GM21360 (cell line): ENCODE measurements at regions not wholly inside any gene's neighbourhood (a gene's known extent, or its start where the extent isn't known, plus 50 kb on each side); places are given as distances from the start of the nearest gene placed in this dataset.
"Not testable (repeated sequence)": the region's sequence is repeated elsewhere in the genome, so short reads cannot be mapped to it uniquely, and the experiment has no call there.

Experiments
- ATAC-seq: cut with Tn5 transposase; IDR thresholded peaks from one replicate; pipeline ENCODE4 v1.9.1; 2021; ENCODE audit warnings: mild to moderate bottlenecking, moderate library complexity; ENCODE audit not compliant: unreplicated experiment

DNA sequence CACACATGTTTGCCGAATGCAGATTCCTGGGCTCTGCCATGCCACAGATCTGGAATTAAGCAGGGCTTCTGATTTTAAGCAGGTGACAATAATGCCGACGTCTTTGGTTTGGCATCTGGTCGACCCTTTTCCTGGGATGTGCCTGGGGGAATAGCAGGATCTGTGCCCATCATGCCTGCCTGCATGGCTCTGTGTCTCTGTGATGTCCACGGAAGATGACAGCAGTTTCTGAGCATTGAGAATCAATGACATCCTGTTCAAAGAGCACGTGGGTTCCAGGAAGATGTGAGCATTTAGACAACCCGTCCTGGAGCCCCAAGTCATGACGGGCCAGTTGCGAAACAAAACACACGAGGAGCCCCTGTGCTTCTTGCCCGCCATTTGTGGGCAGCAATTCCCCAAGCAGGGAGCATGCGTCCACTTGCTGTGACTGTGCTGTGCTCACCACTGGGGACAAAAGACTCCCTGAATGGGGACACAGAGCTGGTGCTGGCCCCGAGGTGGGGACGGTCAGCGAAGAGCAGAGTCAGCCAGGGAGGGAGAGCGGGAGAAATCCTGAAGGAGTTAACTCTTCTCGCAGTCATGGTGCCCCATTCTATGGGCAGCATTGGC is 110.1 kb downstream of the ERMARD start:
- no peak for ATAC-seq

GRCh38 chr6:169859978-169860703 is 108.7 kb downstream of the ERMARD start:
- ATAC-seq: no peak

DNA sequence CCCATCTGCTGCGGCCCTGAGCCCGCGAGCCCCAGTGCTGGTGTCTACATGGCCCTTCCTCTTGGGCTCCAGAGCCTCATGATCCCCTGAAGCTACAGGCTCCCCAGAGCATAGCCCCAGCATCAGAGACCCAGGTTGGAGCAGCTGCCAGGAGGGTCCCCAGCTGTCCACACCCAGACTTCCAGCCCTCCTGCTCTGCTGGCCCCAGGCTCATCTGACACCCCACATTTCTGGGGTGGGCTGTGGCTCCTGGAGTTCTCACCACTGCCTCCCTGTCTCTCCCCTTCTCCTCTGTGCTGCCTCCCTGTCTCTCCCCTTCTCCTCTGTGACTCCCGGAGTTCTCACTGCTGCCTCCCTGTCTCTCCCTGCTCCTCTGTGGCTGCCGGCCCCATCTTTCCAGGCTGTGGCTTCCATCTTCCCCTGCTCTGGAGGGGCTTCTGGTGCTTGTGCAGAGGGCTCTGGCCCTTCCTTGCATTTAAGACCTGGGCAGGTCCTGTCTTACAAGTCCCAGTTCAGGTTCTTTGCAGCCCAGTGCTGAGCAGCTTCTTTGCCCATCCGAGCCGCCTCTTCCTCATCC is 108.1 kb downstream of the ERMARD start:
- no peak for ATAC-seq

DNA sequence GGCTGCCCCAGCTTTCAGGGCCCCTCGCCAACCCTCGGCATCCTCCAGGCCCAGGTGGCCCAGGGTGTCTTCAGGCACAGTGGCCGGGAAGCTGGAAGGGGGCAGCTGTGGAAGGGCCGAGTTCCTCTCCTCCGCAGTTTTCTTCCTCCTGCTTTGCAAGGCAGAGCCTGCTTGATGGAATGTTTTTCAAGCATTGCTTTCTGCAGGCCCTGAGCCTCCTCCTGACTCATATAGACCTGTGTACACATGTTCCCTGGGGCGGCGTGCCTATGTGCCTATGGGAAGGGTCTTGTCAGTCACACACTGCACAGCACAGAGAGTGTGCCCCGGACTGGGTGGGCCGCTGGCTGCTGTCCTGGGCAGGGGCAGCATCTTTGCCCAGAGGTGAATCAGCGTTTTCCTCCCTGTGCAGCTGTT is 107.5 kb downstream of the ERMARD start:
- ATAC-seq: no peak

GRCh38 chr6:169858293-169858934 is 107.0 kb downstream of the ERMARD start:
- no peak for ATAC-seq

DNA sequence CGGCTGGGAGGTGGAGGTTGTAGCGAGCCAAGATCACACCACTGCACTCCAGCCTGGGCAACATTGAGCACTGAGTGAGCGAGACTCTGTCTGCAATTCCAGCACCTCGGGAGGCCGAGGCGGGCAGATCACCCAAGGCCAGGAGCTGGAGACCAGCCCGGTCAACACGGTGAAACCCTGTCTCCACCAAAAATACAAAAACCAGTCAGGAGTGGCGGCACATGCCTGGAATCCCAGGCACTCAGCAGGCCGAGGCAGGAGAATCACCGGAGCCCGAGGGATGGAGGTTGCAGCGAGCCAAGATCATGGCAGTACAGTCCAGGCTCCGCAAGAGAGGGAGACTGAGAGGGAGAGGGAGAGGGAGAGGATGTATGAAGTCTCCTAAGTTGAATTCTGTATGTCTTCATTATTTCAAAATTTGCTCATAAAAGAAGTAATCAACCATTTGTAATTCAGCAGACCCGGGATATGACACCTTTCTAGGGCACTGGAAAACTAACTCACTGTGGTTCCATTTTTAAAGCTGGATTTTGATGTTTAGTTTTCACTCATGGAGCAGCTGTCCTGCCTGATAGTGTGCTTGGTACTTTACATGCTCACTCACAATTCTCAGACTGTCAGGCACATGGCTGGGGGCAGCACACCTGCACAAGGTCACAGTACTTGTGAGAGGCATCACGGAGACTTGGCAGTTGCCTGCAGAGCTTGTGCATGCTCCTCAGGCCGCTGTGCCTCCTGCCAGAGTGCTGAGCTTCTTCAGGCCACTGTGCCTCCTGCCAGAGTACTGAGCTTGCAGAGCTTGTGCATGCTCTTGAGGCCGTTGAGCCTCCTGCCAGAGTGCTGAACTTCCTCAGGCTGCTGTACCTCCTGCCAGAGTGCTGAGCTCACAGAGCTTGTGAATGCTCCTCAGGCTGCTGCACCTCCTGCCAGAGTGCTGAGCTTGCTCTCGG is 106.2 kb downstream of the ERMARD start:
- ATAC-seq: no peak

GRCh38 chr6:169856442-169857342 is 105.3 kb downstream of the ERMARD start:
- not testable (repeated sequence) for ATAC-seq

- no peak for ATAC-seq
Measured at GRCh38 chr6:169854813-169855212, 103.4 kb downstream of the ERMARD start.

DNA sequence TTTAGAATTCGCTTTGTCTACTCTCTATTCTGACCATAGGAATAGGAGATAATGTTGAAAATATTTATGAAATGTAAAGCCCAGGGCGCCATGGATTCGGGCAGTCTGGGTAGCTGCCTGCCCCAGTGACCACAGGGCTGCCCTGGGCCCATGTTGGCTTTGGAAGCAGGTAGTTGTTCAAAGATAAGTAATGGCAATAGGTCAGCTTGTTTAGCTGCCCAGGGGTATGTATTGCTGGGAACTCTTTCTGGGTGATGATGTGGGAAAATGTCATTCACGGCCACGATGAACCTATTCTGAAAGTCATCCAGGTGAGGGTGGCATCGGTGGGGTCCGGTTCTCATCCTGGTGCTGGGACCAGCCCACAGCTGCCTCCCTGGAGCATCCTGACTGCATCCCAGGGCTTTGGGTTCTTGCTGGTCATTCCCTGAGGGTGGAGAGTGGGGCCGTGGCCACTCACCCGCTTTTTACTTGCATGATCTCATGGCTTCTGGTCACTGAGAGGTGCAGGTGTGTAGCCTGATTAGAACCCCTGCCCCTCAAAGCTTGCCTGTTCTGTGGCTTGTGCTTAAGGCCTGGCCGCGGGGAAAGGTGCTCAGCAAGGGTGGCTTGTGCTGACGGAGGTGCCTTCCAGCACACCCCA is 102.8 kb downstream of the ERMARD start:
- no peak for ATAC-seq

DNA sequence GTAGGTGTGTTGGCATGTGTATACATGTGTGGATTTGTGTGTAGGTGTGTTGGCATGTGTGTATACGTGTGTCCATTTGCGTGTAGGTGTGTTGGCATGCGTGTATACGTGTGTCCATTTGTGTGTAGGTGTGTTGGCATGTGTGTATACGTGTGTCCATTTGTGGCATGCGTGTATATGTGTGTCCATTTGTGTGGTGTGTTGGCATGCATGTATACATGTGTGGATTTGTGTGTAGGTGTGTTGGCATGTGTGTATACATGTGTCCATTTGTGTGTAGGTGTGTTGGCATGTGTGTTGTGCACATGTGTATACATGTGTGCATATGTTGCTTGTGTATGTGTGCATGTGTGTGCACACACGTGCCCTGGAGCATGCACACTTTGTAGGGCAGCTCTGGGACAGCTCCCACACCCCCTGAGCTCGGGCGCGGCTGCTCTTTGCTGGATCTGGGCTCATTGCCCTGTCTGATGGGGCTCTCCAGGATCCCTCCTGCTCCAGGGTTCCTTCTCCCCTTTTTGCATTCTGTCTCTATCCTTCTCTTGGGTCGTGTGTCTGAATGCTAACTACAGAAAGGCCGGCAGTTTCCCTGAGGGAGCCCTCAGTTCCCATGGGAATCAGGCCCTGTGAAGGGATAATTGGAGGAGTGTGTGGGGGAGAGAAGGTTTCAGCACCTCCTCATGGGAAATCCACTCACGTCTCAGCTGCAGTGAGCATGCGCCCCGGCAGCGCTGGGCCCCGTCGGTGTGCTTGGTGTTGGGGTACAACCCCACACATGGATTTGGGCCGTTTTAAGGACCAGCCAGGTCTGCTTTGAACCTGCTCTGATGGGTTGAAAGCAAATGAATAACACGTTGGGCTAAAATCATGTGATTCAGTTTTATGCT is 102.0 kb downstream of the ERMARD start:
- no peak for ATAC-seq

- no peak for ATAC-seq
Measured at GRCh38 chr6:169852504-169853195, 101.2 kb downstream of the ERMARD start.

GRCh38 chr6:169851641-169852503 is 100.5 kb downstream of the ERMARD start:
- no peak for ATAC-seq

DNA sequence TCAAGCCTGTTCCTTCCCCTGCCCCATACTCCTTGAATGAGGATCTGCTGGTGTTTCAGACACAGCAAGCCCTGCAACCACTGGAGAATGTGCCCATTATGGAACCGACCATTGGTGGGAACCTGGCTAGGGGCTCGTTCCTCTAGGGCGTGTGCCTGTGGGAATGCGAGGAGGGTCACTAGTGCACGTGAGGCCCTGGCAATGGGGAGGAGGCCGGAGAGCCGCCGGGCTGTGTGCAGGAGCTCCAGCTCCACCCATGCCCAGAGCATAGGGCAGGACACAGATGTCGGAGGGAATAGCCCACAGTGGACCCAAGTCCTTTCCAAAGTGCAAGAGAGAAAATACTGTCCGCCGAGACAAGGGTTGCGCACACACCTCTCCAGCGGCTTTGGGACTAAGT is 99.3 kb downstream of the ERMARD start:
- ATAC-seq: no peak

DNA sequence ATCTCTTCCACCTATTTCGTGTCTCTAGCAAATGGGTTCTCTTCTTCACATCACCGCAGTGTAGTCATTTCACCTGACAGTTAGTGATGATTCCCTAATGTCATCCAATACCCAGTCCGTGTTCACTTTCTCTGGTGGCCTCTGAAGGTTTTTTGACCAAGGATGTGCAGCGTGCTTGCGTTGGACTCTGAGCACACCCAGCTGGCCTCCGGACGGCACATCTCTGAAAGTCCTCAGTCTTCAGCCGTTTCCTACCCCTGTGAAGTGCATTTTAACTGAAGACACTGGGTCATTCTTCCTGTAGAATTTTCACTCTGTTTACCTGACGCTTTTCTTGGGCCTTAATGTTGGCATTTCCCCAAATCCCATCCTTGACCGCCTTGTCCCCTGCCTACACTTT is 98.7 kb downstream of the ERMARD start:
- ATAC-seq: no peak

- no peak for ATAC-seq
Measured at GRCh38 chr6:169849396-169849795, 98.0 kb downstream of the ERMARD start.

- ATAC-seq: no peak
Measured at GRCh38 chr6:169848946-169849345, 97.5 kb downstream of the ERMARD start.

DNA sequence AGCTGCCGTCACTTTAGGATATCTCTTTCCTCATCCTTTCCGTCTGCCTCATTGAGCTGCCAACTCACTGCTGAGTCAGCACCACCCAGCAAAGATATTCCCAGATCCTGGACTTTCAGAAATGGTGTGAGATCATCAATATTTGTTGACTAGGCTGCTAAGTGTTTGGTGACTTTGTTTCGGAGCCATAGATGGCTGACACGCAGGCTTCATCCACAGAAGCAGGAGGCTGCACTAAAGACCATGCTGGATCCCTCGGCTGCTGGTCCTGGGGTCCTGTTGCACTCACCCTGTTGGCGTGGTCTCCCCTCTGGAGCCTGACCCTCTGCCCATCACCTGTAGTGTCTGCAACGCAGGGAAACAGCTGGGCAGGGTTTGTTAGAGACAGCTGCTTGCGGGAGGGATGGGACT is 96.5 kb downstream of the ERMARD start:
- no peak for ATAC-seq
